Activated gamma-delta T cell (primary cell): ENCODE measurements at regions not wholly inside any gene's neighbourhood (a gene's known extent, or its start where the extent isn't known, plus 50 kb on each side); places are given as distances from the start of the nearest gene placed in this dataset.
"Not testable (repeated sequence)": the region's sequence is repeated elsewhere in the genome, so short reads cannot be mapped to it uniquely, and the experiment has no call there.

Experiments
- DNase-seq: peaks from one replicate; lab custom pipeline; 2025; lab: John Stamatoyannopoulos, UW

DNA sequence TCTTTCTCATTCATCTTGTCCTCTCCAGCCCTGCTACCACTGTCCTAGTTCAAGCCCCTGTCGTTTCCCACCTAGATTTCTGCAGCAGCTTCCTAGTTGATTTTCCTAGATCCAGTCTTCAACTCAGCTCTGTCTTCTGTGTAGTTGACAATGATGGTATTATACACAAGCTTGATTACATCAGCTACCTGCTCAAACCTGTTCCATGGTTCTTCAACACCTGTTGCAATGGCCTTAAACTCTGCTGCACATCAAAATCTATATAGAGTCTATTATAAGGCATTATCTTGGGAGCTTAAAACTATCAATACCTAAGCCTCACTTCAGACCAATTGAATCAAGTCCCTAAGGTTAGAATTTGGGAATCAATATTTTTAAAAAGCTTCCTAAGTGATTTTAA is 71.7 kb upstream of the PELI2 start:
- DNase-seq, result no peak

DNA sequence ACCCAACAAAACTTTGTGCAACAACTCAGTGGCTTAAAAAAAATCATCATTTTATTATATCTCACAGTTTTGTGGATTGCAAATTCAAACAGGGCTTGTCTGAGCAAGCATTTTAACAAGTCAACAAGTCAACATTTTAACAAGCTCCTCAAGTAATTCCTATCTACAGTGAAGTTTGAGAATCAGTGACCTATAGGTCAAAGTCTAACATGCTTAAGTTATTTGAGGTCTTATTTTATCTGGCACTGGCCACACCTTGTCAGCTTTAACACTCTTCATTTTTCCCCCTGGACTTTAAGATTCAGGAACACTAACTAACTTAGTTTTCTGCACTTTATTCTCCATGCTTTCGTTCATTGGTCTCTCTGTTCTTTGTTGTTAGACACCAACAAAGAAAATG is 71.2 kb upstream of the PELI2 start:
- no peak for DNase-seq

DNA sequence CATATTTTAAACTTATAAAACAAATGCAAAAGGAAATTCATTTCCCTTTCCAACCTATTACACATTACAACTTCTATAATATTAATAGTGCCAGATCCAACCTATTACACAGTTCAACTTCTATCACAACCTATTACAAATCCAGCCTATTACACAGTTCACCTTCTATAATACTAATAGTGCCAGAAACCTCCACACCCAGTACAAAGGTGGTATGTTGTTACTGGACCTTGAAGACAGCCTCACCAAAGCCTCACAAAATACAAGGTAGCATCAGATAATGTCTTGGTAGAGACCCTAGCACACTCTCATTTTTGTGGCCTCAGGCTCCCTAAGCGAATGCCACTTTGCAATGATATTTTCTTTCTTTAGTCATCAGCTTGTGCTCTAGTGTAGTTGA is 68.7 kb upstream of the PELI2 start:
- DNase-seq, result no peak

DNA sequence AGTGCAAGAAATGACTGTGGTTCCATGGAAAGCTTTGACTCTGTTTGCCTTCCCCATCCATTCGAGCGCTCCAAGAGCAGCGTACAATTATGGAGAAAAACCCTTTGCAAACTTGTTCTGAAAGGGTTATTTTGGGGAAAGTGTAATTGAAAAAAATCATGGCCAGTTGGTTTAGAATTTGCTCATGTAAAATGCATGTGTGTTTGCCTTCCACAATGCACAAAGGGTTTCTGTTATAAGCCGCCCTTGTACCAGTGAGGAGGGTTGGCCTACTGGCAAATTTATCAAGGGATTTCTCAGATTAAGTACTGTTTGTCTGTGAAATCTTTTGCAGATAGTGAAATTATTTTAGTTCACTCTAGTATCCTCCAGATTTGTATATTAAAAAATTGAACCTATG is 62.7 kb upstream of the PELI2 start:
- DNase-seq, result no peak

DNA sequence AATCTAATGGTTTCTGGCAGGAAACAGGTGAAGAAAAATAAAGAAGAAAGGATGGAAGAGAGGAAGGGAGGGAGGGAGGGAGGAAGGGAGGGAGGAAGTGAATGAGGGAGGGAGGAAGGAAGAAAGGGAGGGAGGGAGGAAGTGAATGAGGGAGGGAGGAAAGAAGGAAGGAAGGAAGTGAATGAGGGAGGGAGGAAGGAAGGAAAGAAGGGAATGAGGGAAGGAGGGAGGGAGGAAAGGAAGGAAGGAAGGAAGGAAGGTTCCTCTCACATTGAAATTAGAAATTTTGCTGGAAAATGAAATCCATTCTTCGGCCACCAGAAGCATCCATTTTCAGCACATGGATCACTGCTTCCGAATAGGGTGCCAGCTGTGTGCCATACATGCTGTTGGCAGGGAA is 62.2 kb upstream of the PELI2 start:
- no peak for DNase-seq

DNA sequence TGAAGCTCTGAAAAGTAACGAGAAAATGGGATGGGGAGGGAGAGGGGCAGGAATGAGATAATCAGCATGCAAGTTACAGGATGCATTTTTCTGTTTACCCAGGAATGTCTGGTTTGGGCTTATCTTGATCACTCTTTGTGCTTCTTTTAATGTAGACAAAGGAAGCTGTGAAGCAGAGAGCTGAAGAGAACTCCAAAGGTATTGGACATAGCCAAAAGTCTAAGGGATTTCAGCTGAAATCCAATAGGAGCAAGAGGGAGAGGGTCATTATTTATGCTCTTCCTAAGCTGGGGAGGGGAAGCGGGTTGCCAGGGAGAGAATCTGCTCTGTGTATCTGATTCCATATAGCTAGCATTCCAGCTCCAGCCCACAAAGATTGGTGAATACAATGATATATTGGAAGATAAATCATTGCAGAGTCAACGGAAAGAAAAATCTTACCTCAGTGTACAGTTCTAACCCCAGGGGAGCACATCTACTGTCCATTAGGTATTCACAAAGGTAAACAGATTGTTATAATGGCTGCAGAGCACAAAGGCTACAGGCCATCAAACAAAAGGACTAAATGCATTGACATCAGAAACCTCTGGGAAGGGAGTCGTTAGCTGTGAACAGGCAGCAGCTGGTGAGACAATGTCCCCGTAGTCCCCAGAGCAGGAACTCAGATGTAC is 61.0 kb upstream of the PELI2 start:
- no peak for DNase-seq

DNA sequence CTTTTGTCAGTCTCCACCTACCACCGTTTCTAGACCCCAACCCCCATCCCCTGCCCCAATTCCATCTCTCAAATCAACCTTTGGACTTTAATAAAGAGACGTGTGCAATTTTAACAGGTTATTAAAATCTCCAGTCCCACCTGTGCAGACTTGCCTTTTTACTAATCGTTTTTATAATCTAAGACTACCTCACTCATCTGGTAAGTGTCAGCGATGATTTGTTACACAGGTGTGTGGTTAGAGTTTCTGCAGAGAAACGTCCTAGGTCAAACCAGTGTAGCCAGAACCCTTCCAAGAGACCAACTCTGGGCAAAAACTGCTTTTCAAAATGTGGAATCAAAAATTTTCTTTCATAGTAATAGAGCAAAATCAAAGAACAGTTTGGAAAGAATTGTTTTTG is 60.4 kb upstream of the PELI2 start:
- no peak for DNase-seq

DNA sequence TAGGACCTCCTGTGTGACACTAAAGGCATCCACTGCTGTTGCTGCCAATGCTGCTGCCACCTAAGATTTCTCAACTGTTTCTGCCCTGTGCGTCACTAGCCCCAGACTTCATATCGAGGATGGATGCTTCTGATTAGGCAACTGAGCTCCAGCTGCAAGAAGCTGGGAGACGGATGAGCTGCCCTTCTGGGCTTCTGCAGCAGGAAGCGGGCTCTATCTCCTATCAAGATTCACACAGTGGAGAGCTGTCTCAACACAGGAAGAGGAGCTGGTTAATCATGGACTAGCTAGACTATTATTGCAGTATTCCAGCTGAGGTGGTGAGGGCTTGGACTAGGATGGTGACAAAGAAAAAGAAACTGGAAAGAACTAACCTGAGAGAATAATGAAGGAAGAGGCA is 59.2 kb upstream of the PELI2 start:
- DNase-seq, result no peak

DNA sequence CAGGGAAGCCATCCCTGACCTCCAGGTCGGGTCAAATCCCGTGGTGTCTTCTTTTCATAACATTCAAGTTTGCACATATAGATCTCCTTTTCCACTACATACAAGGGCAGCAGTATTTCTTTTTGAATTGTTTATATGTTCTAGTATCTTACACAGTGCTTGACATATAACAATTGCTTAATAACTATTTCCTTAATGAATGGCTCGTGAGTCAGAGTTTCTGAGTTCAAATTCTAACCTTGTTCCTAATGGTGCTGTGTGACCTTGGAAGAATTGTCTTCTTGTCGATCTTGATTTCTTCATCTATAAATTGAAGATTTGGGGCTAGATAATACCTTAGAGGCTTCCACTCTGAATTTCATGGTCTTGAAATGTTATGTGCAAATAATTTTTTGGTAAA is 57.2 kb upstream of the PELI2 start:
- DNase-seq, result no peak

DNA sequence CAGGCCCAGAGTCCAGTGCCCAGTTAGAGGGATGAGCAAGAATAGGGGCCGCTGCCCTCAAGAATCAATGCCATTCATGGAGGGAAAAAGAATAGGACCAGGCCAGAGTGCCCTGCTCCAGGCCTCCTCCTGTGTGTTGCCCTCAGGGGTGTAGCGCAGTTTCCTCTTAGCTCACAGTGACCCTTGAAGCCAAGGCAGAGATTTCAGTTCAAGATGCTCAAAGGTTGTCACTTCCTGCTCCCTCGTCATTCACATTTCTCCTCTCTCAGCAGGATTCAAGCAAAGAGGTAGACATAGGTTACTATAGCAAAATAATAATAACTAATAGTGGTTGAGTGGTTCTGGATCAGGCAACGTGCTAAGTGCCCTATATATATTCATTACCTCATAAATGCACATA is 55.1 kb upstream of the PELI2 start:
- DNase-seq, result no peak

DNA sequence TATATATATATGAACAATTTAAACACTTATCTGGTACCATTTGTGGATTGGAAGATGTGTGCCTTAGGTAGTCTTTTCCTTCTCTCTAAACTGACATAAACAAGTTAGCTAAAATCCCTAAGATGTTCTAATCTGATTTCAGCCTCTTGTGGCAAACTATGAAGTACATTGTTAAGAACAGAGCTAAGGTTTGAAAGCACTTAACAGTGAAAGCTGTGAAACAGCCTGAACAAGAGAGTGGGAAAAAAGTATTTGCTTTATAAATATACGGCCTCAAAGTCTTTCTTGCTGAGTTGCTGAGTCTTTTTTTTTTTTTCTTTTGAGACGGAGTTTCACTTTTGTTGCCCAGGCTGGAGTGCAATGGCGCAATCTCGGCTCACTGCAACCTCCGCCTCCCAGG is 53.7 kb upstream of the PELI2 start:
- no peak for DNase-seq

DNA sequence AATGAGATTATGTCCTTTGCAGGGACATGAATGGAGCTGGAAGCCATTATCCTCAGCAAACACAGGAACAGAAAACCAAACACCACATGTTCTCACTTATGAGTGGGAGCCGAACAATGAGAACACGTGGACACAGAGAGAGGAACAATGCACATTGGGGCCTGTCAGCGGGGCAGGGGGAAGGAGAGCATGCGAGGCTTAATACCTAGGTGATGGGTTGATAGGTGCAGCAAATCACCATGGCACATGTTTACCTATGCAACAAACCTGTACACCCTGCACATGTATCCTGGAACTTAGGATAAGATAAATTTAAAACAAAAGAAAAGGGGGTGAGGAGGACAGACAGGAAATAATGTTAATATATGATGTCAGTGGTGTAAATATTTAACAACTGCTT is 53.0 kb upstream of the PELI2 start:
- not testable (repeated sequence) for DNase-seq

DNA sequence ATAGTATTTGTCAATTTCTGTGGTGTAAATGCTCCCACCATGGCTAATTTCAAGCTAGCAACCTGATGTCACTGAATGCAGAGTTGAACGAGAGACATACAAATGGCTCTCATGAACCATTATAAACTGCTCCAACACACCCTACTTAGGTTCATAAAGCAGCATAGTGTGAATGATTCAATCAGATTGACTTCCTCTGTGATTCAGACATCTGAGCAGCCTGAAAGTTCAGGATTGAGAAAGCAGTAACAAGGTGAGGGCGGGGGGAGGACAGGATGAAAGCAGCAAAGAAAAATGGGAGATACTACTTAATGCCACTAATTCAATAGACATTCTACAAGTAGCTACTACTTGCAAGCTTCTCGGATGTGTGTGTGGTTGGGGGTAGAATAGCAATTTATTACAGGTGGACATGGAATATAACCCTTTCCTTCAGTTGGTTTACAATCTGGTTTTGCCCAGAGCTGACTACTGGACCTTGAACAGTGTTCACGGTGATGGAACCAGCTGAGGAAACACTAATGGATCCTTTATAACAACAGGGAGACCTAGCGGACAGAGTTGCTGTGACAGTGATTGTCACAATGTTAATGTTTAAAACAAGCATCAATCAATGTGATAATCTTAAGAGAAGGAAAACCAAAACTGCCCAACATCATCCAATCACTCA is 52.5 kb upstream of the PELI2 start:
- DNase-seq, result no peak
